DMS114 treated with DMSO at 0.1 percent for 48 hours (cell line): ENCODE measurements at regions not wholly inside any gene's neighbourhood (a gene's known extent, or its start where the extent isn't known, plus 50 kb on each side); places are given as distances from the start of the nearest gene placed in this dataset.

Experiments
- DNase-seq: peaks from one replicate; lab custom pipeline; 2025; ENCODE audit not compliant: unreplicated experiment; lab: John Stamatoyannopoulos, UW

GRCh38 chr20:55614220-55614757, 391.0 kb downstream of the CBLN4 start:
- DNase-seq: no peak

- DNase-seq: no peak
Observed at GRCh38 chr20:55610756-55611155, 394.6 kb downstream of the CBLN4 start.

GRCh38 chr20:55605594-55605993, 399.7 kb downstream of the CBLN4 start:
- DNase-seq: no peak

- no peak for DNase-seq
Observed at GRCh38 chr20:55597526-55597925, 407.8 kb downstream of the CBLN4 start.

GRCh38 chr20:55596431-55596830, 408.9 kb downstream of the CBLN4 start:
- no peak for DNase-seq

GRCh38 chr20:55592866-55593265, 412.5 kb downstream of the CBLN4 start:
- no peak for DNase-seq

- DNase-seq: no peak
Observed at GRCh38 chr20:55586610-55587009, 418.7 kb downstream of the CBLN4 start.

- DNase-seq: no peak
Observed at GRCh38 chr20:55584964-55585363, 420.4 kb downstream of the CBLN4 start.

GRCh38 chr20:55584307-55584706, 421.0 kb downstream of the CBLN4 start:
- no peak for DNase-seq

GRCh38 chr20:55583036-55583435, 422.3 kb downstream of the CBLN4 start:
- DNase-seq: no peak

GRCh38 chr20:55582498-55582897, 422.8 kb downstream of the CBLN4 start:
- no peak for DNase-seq

- DNase-seq: no peak
Observed at GRCh38 chr20:55581519-55581918, 423.8 kb downstream of the CBLN4 start.

- DNase-seq: no peak
Observed at GRCh38 chr20:55580475-55580874, 424.8 kb downstream of the CBLN4 start.

- no peak for DNase-seq
Observed at GRCh38 chr20:55579802-55580201, 425.5 kb downstream of the CBLN4 start.

- no peak for DNase-seq
Observed at GRCh38 chr20:55576981-55577380, 428.3 kb downstream of the CBLN4 start.

- DNase-seq: no peak
Observed at GRCh38 chr20:55569084-55569483, 436.2 kb downstream of the CBLN4 start.

GRCh38 chr20:55567826-55568225, 437.5 kb downstream of the CBLN4 start:
- DNase-seq: no peak

- no peak for DNase-seq
Observed at GRCh38 chr20:55565096-55565773, 440.1 kb downstream of the CBLN4 start.

GRCh38 chr20:55561259-55561658, 444.1 kb downstream of the CBLN4 start:
- no peak for DNase-seq

GRCh38 chr20:55557191-55557590, 448.1 kb downstream of the CBLN4 start:
- DNase-seq: no peak

- DNase-seq: no peak
Observed at GRCh38 chr20:55555075-55555650, 450.2 kb downstream of the CBLN4 start.

GRCh38 chr20:55544638-55545037, 460.7 kb downstream of the CBLN4 start:
- no peak for DNase-seq

GRCh38 chr20:55540486-55540885, 464.8 kb downstream of the CBLN4 start:
- no peak for DNase-seq
